LNCAP (cell line): ENCODE measurements at regions not wholly inside any gene's neighbourhood (a gene's known extent, or its start where the extent isn't known, plus 50 kb on each side); places are given as distances from the start of the nearest gene placed in this dataset.

Experiments
- CTCF ChIP-seq: fragments of 450-650 bp; IDR thresholded peaks from 2 replicates; pipeline ENCODE4 v1.5.1; 2017; ENCODE audit warnings: mild to moderate bottlenecking

GRCh38 chr5:17766031-17766430, 131.8 kb downstream of the TAF11L14 start:
- no peak for TF ChIP-seq CTCF

GRCh38 chr5:17769277-17769676, 135.0 kb downstream of the TAF11L14 start:
- no peak for TF ChIP-seq CTCF

DNA sequence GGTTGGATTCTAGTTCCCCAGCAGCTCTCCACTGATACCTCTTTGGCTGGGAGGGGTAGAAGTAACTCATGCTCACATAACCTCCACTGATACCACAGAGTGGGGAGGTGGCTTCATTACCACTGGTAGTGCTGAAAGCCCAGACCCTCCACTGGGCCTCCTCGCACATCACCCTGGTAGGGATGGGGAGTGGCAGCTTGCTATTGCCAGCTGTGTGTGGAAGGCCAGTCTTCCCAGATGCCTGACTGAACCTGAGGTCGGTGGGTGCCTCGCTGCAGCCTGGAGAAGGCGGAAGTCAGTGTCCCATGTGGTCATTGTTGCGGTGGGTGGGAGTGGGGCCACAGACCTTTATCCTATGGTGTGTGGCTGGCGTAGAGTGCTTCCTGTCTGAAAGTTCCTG, 138.0 kb downstream of the TAF11L14 start:
- no peak for TF ChIP-seq CTCF

DNA sequence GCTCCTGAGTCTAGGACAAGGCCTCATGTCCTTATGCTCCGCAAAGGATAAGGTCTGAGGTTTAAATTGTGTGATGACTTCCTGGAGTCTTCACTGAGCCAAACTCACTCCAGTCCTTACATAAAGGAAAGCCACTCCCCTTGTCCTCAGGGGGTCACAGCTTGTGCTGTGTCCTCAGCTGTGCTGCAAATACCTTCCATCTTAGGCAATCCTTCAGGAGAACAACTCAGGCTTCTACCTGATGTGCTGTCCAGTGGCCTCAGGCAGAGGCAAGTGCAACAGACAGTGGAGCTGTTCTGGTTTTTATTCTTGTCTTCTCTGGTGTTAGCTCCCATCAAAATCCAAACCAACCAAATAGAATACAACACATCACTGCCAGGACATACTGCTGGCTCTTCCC, 151.5 kb downstream of the TAF11L14 start:
- no peak for TF ChIP-seq CTCF

- TF ChIP-seq CTCF = no peak
Observed at GRCh38 chr5:17788351-17788750, 154.1 kb downstream of the TAF11L14 start.

- no peak for TF ChIP-seq CTCF
Observed at GRCh38 chr5:17794201-17794600, 159.9 kb downstream of the TAF11L14 start.

DNA sequence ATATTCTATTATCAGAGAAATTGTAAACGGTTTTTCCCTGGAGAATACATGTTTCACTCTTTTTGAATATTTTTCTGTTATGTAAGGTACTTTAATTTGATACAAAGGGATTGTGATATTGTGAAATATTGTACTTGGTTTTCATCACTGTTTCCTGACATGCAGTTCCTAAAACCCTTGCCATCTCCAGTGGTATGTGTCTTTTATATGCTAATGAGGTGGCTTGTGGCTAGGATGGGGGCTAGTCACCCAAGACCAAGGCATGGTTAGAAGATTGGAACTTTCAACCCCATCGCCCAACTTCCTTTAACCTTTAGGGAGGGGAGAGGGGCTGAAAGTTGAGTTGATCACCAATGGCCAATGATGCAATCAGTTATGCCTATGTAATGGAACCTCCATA, 160.6 kb downstream of the TAF11L14 start:
- TF ChIP-seq CTCF = no peak

GRCh38 chr5:17796142-17796541, 161.9 kb downstream of the TAF11L14 start:
- TF ChIP-seq CTCF = no peak
